Esophagus muscularis mucosa (tissue), 4 donors: ENCODE measurements at regions not wholly inside any gene's neighbourhood (a gene's known extent, or its start where the extent isn't known, plus 50 kb on each side); places are given as distances from the start of the nearest gene placed in this dataset.

ENCODE experiments used
- DNase-seq: peaks from one replicate; pipeline ENCODE4 v3.0.0-alpha.2; 2017; ENCODE audit errors: extremely low spot score
- H3K27ac ChIP-seq, 4 donors: fragments of 200-600 bp; sonication (generic); replicated peaks in 1 of 4; 1 replicate in 3 of 4; 2 replicates in 1 of 4; pipeline ENCODE4 v1.5.1; 2016 to 2019; ENCODE audit warnings: mild to moderate bottlenecking in 1 of 4
- H3K27me3 ChIP-seq, 4 donors: fragments of 200-600 bp; sonication (generic); one replicate each; pipeline versions ENCODE4 v1.5.1 to v1.6.0; 2016 to 2019
- H3K36me3 ChIP-seq, 4 donors: fragments of 200-600 bp; sonication (generic); one replicate each; pipeline ENCODE4 v1.5.1; 2016 to 2019
- H3K4me1 ChIP-seq, 4 donors: fragments of 200-600 bp; sonication (generic); one replicate each; pipeline ENCODE4 v1.5.1; 2016 to 2019
- H3K4me3 ChIP-seq, 4 donors: fragments of 200-600 bp; sonication (generic); 1 replicate in 2 of 4; 2 replicates in 2 of 4; pipeline ENCODE4 v1.5.1; 2016 to 2019; ENCODE audit warnings: mild to moderate bottlenecking in 4 of 4, moderate library complexity in 1 of 4
- H3K9me3 ChIP-seq, 4 donors: fragments of 200-600 bp; sonication (generic); 1 replicate in 3 of 4; 2 replicates in 1 of 4; pipeline ENCODE4 v1.5.1; 2016 to 2019
- EP300 ChIP-seq: sonication (generic); formaldehyde crosslinking; IDR thresholded peaks from one replicate; pipeline ENCODE4 v1.6.1; 2017; ENCODE audit warnings: antibody characterized with exemption
- POLR2A ChIP-seq: fragments of 450-650 bp; IDR thresholded peaks from one replicate; pipeline ENCODE4 v1.6.1; 2017; ENCODE audit warnings: antibody characterized with exemption, moderate library complexity, mild to moderate bottlenecking, low read depth
- POLR2AphosphoS5 ChIP-seq, 2 donors: sonication (generic); formaldehyde crosslinking; IDR thresholded peaks; one replicate each; pipeline ENCODE4 v1.6.1; 2017; ENCODE audit warnings: antibody characterized with exemption in 2 of 2
- WGBS: methylation state at CpG from one replicate; pipeline ENCODE4 v1.1.5; 2018; 5-methylcytosine and 5-hydroxymethylcytosine counted together
- intact Hi-C: fragments of 100-400 bp; cut with DNase I; formaldehyde crosslinking; loops from one replicate; pipeline ENCODE4 v1.15.1; 2023
- TF ChIP-seq, protein P1 (sequence below), 3 experiments: fragments of 200-600 bp in 2 of 3; fragments of 450-650 bp in 1 of 3; sonication (generic) in 2 of 3; IDR thresholded peaks; one replicate each; pipeline ENCODE4 v1.5.1; 2017 to 2019; ENCODE audit warnings: antibody characterized with exemption in 3 of 3, mild to moderate bottlenecking in 2 of 3, moderate library complexity in 1 of 3

DNA sequence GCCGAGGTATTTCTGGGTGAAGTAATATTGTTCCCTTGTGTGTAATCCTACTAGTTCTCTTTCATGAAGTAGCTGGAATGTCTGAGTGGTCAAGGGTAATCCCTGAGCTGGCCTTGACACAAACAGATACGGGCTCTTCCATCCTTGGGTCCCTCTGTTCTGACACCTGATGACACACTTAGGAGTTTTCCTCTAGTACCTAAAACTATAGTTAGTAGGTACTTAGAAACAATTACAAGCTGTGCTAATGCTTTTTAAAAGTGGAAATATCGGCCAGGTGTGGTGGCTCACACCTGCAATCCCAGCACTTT is 59.2 kb upstream of the IL1R1 start:
- TF ChIP-seq POLR2A: no peak
- TF ChIP-seq, protein P1, sequence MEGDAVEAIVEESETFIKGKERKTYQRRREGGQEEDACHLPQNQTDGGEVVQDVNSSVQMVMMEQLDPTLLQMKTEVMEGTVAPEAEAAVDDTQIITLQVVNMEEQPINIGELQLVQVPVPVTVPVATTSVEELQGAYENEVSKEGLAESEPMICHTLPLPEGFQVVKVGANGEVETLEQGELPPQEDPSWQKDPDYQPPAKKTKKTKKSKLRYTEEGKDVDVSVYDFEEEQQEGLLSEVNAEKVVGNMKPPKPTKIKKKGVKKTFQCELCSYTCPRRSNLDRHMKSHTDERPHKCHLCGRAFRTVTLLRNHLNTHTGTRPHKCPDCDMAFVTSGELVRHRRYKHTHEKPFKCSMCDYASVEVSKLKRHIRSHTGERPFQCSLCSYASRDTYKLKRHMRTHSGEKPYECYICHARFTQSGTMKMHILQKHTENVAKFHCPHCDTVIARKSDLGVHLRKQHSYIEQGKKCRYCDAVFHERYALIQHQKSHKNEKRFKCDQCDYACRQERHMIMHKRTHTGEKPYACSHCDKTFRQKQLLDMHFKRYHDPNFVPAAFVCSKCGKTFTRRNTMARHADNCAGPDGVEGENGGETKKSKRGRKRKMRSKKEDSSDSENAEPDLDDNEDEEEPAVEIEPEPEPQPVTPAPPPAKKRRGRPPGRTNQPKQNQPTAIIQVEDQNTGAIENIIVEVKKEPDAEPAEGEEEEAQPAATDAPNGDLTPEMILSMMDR (IDR thresholded peaks at IDR 0.05): no peak
- TF ChIP-seq POLR2AphosphoS5 (IDR thresholded peaks at IDR 0.05): no peak
- no peak for TF ChIP-seq EP300

DNA sequence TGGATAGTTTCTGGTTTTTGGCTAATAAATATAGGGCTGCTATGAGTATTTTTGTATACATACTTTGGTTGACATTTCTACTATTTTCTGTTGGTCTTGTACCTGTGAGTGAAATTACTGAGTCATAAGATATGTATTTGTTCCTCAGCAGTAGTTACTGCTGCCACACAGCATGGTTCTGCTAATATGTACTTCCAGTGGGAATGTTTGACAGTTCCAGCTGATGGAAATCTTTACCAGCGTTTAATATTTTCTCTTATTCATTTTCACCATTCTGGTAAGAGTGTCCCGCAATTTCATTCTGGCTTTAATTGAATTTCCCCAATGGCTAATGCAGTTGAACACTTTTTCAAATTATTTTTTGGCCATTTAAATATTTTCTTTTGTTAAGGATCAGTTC is 57.9 kb upstream of the IL1R1 start:
- Histone ChIP-seq H3K27ac (no peak overlapping the region), H3K36me3 (no peaks in the 10 kb centered on the region), H3K27me3 (no peaks in the 10 kb centered on the region), H3K4me1 (peaks cover 0 to 13% (median 9%) of the 10 kb centered on the region in 4 donors), H3K4me3 (no peak overlapping the region), H3K9me3 (no peaks in the 10 kb centered on the region)
- no peak for DNase-seq
- WGBS: 81% methylated on average over 2 of the region's 2 CpGs
- intact Hi-C loops: no loop called here
- TF ChIP-seq EP300: no peak

More for the DNA sequence above, 59.2 kb upstream of the IL1R1 start:
- Histone ChIP-seq H3K4me1 (peaks cover 0 to 13% (median 9%) of the 10 kb centered on the region in 4 donors), H3K27ac (peak overlapping the region in 1 of 4 donors; percentile 64), H3K27me3 (no peaks in the 10 kb centered on the region), H3K4me3 (no peak overlapping the region), H3K36me3 (no peaks in the 10 kb centered on the region), H3K9me3 (no peaks in the 10 kb centered on the region)
- DNase-seq: no peak
- intact Hi-C loops: no loop called here
- WGBS: 87% methylated on average over 3 of the region's 3 CpGs

DNA sequence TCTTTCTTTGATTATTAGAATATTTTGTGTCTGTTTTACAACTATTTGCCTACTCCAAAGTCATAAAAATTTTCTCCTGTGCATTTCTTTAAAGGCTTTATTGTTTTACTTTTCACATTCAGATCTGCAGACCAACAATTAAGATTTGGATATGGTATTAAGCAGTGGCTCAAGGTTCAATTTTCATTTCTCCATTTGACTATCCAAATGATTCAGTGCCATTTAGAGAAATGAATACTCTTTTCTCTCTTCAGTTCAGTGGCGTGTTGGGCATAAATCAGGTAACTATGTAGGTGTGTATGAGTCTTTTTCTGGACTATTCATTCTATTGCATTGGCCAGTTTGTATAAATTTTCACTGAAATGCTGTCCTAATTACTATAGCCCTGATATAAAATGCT is 57.3 kb upstream of the IL1R1 start:
- TF ChIP-seq POLR2A (no peak), EP300 (no peak), POLR2AphosphoS5 (IDR thresholded peaks at IDR 0.05) (no peak)
- TF ChIP-seq, protein P1 (IDR thresholded peaks at IDR 0.05): no peak
- no peak for DNase-seq
- intact Hi-C loops: no loop called here
- peaks cover 0 to 13% (median 9%) of the 10 kb centered on the region in 4 donors for H3K4me1 ChIP-seq
- no peaks in the 10 kb centered on the region for H3K27me3 ChIP-seq
- H3K36me3 ChIP-seq: no peaks in the 10 kb centered on the region
- 90% methylated on average over 1 of the region's 1 CpG for WGBS
- H3K27ac ChIP-seq: no peak overlapping the region
- no peak overlapping the region for H3K4me3 ChIP-seq
- no peaks in the 10 kb centered on the region for H3K9me3 ChIP-seq

DNA sequence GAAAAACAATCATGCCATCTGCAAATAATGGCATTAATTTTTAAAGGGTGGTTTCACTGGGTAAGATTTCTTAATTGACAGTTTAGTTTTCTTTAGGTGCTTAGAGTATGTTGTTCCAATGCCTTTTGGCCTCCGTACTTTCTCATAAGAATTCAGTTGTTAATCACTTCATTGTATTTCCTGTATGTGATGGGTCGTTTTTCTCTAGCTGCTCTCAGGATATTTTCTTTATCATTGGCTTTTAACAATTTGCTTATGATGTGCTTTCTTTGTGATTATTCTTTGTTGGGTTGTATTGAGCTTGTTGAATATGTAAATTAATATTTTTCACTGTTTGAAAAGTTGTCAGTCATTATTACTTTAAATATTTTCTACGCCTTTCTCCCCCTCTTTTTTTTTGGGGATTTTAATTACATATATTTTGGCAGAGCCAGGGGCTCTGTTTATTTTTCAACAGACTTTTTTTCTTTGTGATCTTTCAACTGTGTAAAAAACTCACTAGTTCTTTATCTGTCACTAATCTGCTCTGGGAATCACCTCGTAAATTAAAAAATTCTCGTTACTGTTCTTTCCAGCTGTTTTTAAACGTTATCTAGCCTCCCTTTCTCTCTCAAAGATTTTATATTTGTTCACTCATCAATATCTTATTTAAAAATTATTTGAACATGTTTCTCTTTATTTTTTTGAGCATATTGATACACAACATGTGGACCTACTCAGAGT is 56.2 kb upstream of the IL1R1 start:
- H3K27ac ChIP-seq: no peak overlapping the region
- peaks cover 0 to 13% (median 9%) of the 10 kb centered on the region in 4 donors for H3K4me1 ChIP-seq
- WGBS: 71% methylated on average over 6 of the region's 6 CpGs
- H3K36me3 ChIP-seq: no peaks in the 10 kb centered on the region
- no peak for TF ChIP-seq EP300
- no peak for TF ChIP-seq POLR2AphosphoS5 (IDR thresholded peaks at IDR 0.05)
- TF ChIP-seq, protein P1 (IDR thresholded peaks at IDR 0.05): no peak
- TF ChIP-seq POLR2A: no peak
- no peak overlapping the region for H3K4me3 ChIP-seq
- DNase-seq: no peak
- no peaks in the 10 kb centered on the region for H3K27me3 ChIP-seq
- H3K9me3 ChIP-seq: no peaks in the 10 kb centered on the region
- intact Hi-C loops: no loop called here

DNA sequence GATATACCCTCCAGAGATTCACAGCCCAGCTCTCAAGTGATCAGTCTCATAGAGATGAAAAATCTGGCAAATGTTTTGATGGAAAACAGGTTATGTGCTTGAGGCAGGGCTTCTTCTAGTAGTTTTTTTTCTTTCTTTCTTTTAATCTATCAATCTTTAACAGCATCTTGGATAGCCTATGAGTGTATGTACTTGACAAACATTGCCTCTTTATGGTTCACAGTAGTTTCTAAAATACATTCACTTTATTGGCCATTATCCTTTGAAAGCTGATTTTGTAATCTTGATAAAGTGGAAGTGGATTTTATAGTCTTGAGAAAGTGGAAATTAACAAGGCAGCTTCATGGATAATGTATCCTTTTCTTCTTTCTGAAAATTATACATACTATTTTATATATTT is 51.4 kb upstream of the IL1R1 start:
- no peak for DNase-seq
- no peak overlapping the region for H3K4me3 ChIP-seq
- no peak for TF ChIP-seq POLR2AphosphoS5 (IDR thresholded peaks at IDR 0.05)
- TF ChIP-seq, protein P1 (IDR thresholded peaks at IDR 0.05): no peak
- no peak for TF ChIP-seq EP300
- TF ChIP-seq POLR2A: no peak
- no peaks in the 10 kb centered on the region for H3K36me3 ChIP-seq
- no peaks in the 10 kb centered on the region for H3K4me1 ChIP-seq
- intact Hi-C loops: no loop called here
- no peaks in the 10 kb centered on the region for H3K9me3 ChIP-seq
- no peaks in the 10 kb centered on the region for H3K27me3 ChIP-seq
- H3K27ac ChIP-seq: no peak overlapping the region
